Thyroid gland (tissue), 4 donors: ENCODE measurements at regions not wholly inside any gene's neighbourhood (a gene's known extent, or its start where the extent isn't known, plus 50 kb on each side); places are given as distances from the start of the nearest gene placed in this dataset.

ENCODE experiments used
- DNase-seq, 2 donors: peaks; one replicate each; pipeline ENCODE4 v3.0.0-alpha.2; 2019
- H3K27ac ChIP-seq, 3 donors: fragments of 200-600 bp; sonication (generic); 1 replicate in 2 of 3; 2 replicates in 1 of 3; pipeline ENCODE4 v1.5.1; 2016 to 2019; ENCODE audit warnings: mild to moderate bottlenecking in 1 of 3, moderate library complexity in 1 of 3
- H3K27me3 ChIP-seq: fragments of 200-600 bp; sonication (generic); one replicate; pipeline ENCODE4 v1.5.1; 2019
- H3K36me3 ChIP-seq, 2 donors: fragments of 200-600 bp; sonication (generic); one replicate each; pipeline ENCODE4 v1.5.1; 2016 to 2019
- H3K4me1 ChIP-seq, 2 donors: fragments of 200-600 bp; sonication (generic); one replicate each; pipeline ENCODE4 v1.5.1; 2017 to 2019
- H3K4me3 ChIP-seq, 3 donors: fragments of 200-600 bp; sonication (generic); replicated peaks in 1 of 3; 1 replicate in 2 of 3; 2 replicates in 1 of 3; pipeline ENCODE4 v1.5.1; 2016; ENCODE audit warnings: mild to moderate bottlenecking in 1 of 3
- H3K9me3 ChIP-seq: fragments of 200-600 bp; sonication (generic); one replicate; pipeline ENCODE4 v1.5.1; 2017
- CTCF ChIP-seq, 6 experiments: fragments of 200-600 bp in 3 of 6; fragments of 450-650 bp in 3 of 6; sonication (generic) in 3 of 6; IDR thresholded peaks; one replicate each; pipeline ENCODE4 v1.5.1; 2016 to 2019; ENCODE audit warnings: antibody characterized with exemption in 6 of 6, mild to moderate bottlenecking in 2 of 6, inconsistent platforms in 1 of 6, moderate library complexity in 1 of 6
- POLR2A ChIP-seq, 2 donors: fragments of 450-650 bp; IDR thresholded peaks; one replicate each; pipeline ENCODE4 v1.6.1; 2017; ENCODE audit warnings: antibody characterized with exemption in 2 of 2, mild to moderate bottlenecking in 2 of 2, moderate library complexity in 1 of 2
- whole genome bisulfite sequencing, 2 donors: methylation state at CpG; one replicate each; pipeline ENCODE4 v1.1.5; 2017; 5-methylcytosine and 5-hydroxymethylcytosine counted together
- intact Hi-C: fragments of 100-400 bp; cut with DNase I; formaldehyde crosslinking; loops from one replicate; pipeline ENCODE4 v1.15.1; 2023

GRCh38 chr1:56400526-56400925, 178.8 kb downstream of the PLPP3 start:
- intact Hi-C loops: no loop called here
- Histone ChIP-seq H3K36me3 (no peaks in the 10 kb centered on the region), H3K4me3 (no peak overlapping the region), H3K4me1 (peaks cover 28 to 33% of the 10 kb centered on the region in 2 donors), H3K27ac (no peak overlapping the region), H3K27me3 (no peaks in the 10 kb centered on the region), H3K9me3 (no peaks in the 10 kb centered on the region)
- no peak for DNase-seq
- no peak for TF ChIP-seq CTCF (IDR thresholded peaks at IDR 0.05)
- TF ChIP-seq POLR2A (IDR thresholded peaks at IDR 0.05): no peak

DNA sequence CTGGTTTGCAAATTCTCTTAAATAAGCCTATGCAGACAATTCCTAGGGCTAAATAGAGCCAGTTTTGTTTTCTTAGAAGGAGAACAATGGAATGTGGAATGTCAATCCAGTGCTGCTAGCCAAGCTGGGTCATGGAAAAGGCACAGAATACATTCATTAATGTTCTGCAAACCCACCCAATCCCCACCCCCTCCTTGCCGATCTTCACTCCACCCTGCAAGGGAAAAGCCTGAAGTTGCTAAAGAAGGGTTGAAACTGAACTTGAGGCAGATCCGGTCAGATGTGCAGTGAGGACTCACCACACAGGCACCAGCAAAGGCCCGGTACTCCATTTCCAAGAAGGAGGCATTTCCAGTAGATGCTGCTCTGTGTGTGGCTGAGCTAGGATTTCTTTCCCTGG, 179.6 kb downstream of the PLPP3 start:
- DNase-seq: no peak
- 63 to 70% methylated on average over 2 to 3 of the region's 3 CpGs for WGBS, 2 donors
- H3K9me3 ChIP-seq: no peaks in the 10 kb centered on the region
- no peak for TF ChIP-seq CTCF (IDR thresholded peaks at IDR 0.05)
- no peak overlapping the region for H3K4me3 ChIP-seq
- H3K36me3 ChIP-seq: no peaks in the 10 kb centered on the region
- intact Hi-C loops: no loop called here
- H3K27ac ChIP-seq: peak overlapping the region in 1 of 3 donors; percentile 40
- no peaks in the 10 kb centered on the region for H3K27me3 ChIP-seq
- H3K4me1 ChIP-seq: peaks cover 20 to 26% of the 10 kb centered on the region in 2 donors

DNA sequence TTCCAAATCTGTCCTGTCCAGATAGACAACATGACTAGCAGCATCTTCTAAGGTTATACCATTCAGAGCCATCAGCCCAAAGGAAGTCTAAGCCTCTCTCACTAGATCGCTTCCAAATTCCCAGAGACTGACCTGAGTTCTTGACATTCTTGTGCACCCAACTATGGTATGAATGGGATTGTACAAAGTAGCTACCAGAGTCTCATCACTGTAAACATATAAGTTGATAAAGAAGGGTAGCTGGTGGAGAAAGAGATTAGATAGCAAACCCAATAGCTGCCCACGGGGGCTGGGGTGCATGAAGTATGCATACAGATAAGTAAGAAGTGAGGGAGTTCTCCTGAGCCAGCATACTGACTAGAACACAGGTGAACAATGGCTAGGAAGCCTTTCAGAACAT, 180.0 kb downstream of the PLPP3 start:
- intact Hi-C loops: no loop called here
- no peaks in the 10 kb centered on the region for H3K36me3 ChIP-seq
- no peaks in the 10 kb centered on the region for H3K9me3 ChIP-seq
- TF ChIP-seq POLR2A (IDR thresholded peaks at IDR 0.05): no peak
- TF ChIP-seq CTCF (IDR thresholded peaks at IDR 0.05): no peak
- 40 to 43% methylated on average over 2 of the region's 2 CpGs for WGBS, 2 donors
- no peaks in the 10 kb centered on the region for H3K27me3 ChIP-seq
- DNase-seq: no peak
- H3K27ac ChIP-seq: peak overlapping the region in 1 of 3 donors; percentile 40
- H3K4me1 ChIP-seq: peaks cover 20 to 26% of the 10 kb centered on the region in 2 donors
- H3K4me3 ChIP-seq: no peak overlapping the region

GRCh38 chr1:56397811-56398231, 181.5 kb downstream of the PLPP3 start:
- intact Hi-C loops: no loop called here
- Histone ChIP-seq H3K4me1 (peaks cover 18 to 21% of the 10 kb centered on the region in 2 donors), H3K4me3 (no peak overlapping the region), H3K27me3 (no peaks in the 10 kb centered on the region), H3K36me3 (no peaks in the 10 kb centered on the region), H3K27ac (no peak overlapping the region), H3K9me3 (no peaks in the 10 kb centered on the region)
- 65 to 77% methylated on average over 2 of the region's 2 CpGs for WGBS, 2 donors
- TF ChIP-seq POLR2A (IDR thresholded peaks at IDR 0.05) (no peak), CTCF (IDR thresholded peaks at IDR 0.05) (no peak)
- no peak for DNase-seq

GRCh38 chr1:56397409-56397808, 182.0 kb downstream of the PLPP3 start:
- TF ChIP-seq POLR2A (IDR thresholded peaks at IDR 0.05) (no peak), CTCF (IDR thresholded peaks at IDR 0.05) (no peak)
- 70 to 80% methylated on average over 2 of the region's 2 CpGs for WGBS, 2 donors
- no peak overlapping the region for H3K4me3 ChIP-seq
- no peak for DNase-seq
- no peak overlapping the region for H3K27ac ChIP-seq
- no peaks in the 10 kb centered on the region for H3K36me3 ChIP-seq
- H3K27me3 ChIP-seq: no peaks in the 10 kb centered on the region
- no peaks in the 10 kb centered on the region for H3K9me3 ChIP-seq
- intact Hi-C loops: no loop called here
- H3K4me1 ChIP-seq: peaks cover 18 to 21% of the 10 kb centered on the region in 2 donors
